ENCODE measurements at regions not wholly inside any gene's neighbourhood (a gene's known extent, or its start where the extent isn't known, plus 50 kb on each side); places are given as distances from the start of the nearest gene placed in this dataset.
A peak's percentile ranks its signal among the peaks of the same experiment; 100 is the strongest.

- peaks cover 15% of the 10 kb centered on the region for H3K36me3 Mint-ChIP-seq (ENCODE audit: insufficient read depth, unreplicated experiment)
- peak overlapping the region; percentile 74 for H3K27ac Mint-ChIP-seq (ENCODE audit: unreplicated experiment)
- ChIA-PET POLR2A (no interaction called here), CTCF (no interaction called here)
- no peaks in the 10 kb centered on the region for H3K27me3 ChIP-seq (replicated peaks; ENCODE audit: control insufficient read depth, insufficient read depth, low read length)
- no peaks in the 10 kb centered on the region for H3K27me3 Mint-ChIP-seq (ENCODE audit: insufficient read depth, unreplicated experiment)
- peaks cover 4% of the 10 kb centered on the region; the same call in 1 of the 2 replicates for H3K9me3 ChIP-seq
- H3K9me3 Mint-ChIP-seq (ENCODE audit: unreplicated experiment) = no peaks in the 10 kb centered on the region
- intact Hi-C loops (cut with micrococcal nuclease; ENCODE audit: unreplicated experiment) = no loop called here
- no TSS peak for BruUV-seq (replicated peaks)
- no peak for DNase-seq
- H3K36me3 ChIP-seq (ENCODE audit: control insufficient read depth, insufficient read depth, low read length) = no peaks in the 10 kb centered on the region
- peaks cover 39% of the 10 kb centered on the region for H3K4me1 Mint-ChIP-seq (ENCODE audit: low read depth, unreplicated experiment)
- TF ChIP-seq CTCF (IDR thresholded peaks at IDR 0.05; ENCODE audit: insufficient read depth in 1 of 2, low read depth in 1 of 2, low read length in 1 of 2, severe bottlenecking in 1 of 2, unreplicated experiment in 1 of 2) = no peak
- H3K4me3 Mint-ChIP-seq (ENCODE audit: unreplicated experiment) = no peak overlapping the region
- H3K4me1 ChIP-seq = peaks cover 39% of the 10 kb centered on the region
- H3K4me3 ChIP-seq (ENCODE audit: low read depth, low read length) = no peak overlapping the region
These were observed 167.8 kb downstream of the AASDH start for GRCh38 chr4:56219447-56219846.

- peak overlapping the region; percentile 74 for H3K27ac Mint-ChIP-seq (ENCODE audit: unreplicated experiment)
- Histone ChIP-seq H3K4me3 (ENCODE audit: low read depth, low read length) (no peak overlapping the region), H3K36me3 (ENCODE audit: control insufficient read depth, insufficient read depth, low read length) (no peaks in the 10 kb centered on the region), H3K4me1 (peaks cover 39% of the 10 kb centered on the region), H3K27me3 (replicated peaks; ENCODE audit: control insufficient read depth, insufficient read depth, low read length) (no peaks in the 10 kb centered on the region), H3K9me3 (peaks cover 4% of the 10 kb centered on the region; the same call in 1 of the 2 replicates)
- no peaks in the 10 kb centered on the region for H3K27me3 Mint-ChIP-seq (ENCODE audit: insufficient read depth, unreplicated experiment)
- H3K4me3 Mint-ChIP-seq (ENCODE audit: unreplicated experiment) = peak overlapping the region; percentile 55
- ChIA-PET POLR2A (no interaction called here), CTCF (no interaction called here)
- intact Hi-C loops (cut with micrococcal nuclease; ENCODE audit: unreplicated experiment) = no loop called here
- H3K4me1 Mint-ChIP-seq (ENCODE audit: low read depth, unreplicated experiment) = peaks cover 39% of the 10 kb centered on the region
- peaks cover 14% of the 10 kb centered on the region for H3K36me3 Mint-ChIP-seq (ENCODE audit: insufficient read depth, unreplicated experiment)
- TF ChIP-seq CTCF (IDR thresholded peaks at IDR 0.05; ENCODE audit: insufficient read depth in 1 of 2, low read depth in 1 of 2, low read length in 1 of 2, severe bottlenecking in 1 of 2, unreplicated experiment in 1 of 2) = no peak
- no peaks in the 10 kb centered on the region for H3K9me3 Mint-ChIP-seq (ENCODE audit: unreplicated experiment)
- no peak for DNase-seq
- no TSS peak for BruUV-seq (replicated peaks)
These were observed 168.9 kb downstream of the AASDH start for GRCh38 chr4:56218230-56218895.

GRCh38 chr4:56217343-56217890 lies 169.9 kb downstream of the AASDH start:
- Mint-ChIP-seq H3K4me3 (ENCODE audit: unreplicated experiment) (peak overlapping the region; percentile 55), H3K9me3 (ENCODE audit: unreplicated experiment) (no peaks in the 10 kb centered on the region), H3K4me1 (ENCODE audit: low read depth, unreplicated experiment) (peaks cover 39% of the 10 kb centered on the region), H3K27me3 (ENCODE audit: insufficient read depth, unreplicated experiment) (no peaks in the 10 kb centered on the region), H3K27ac (ENCODE audit: unreplicated experiment) (peak overlapping the region; percentile 74), H3K36me3 (ENCODE audit: insufficient read depth, unreplicated experiment) (peaks cover 15% of the 10 kb centered on the region)
- no TSS peak for BruUV-seq (replicated peaks)
- Histone ChIP-seq H3K4me3 (ENCODE audit: low read depth, low read length) (no peak overlapping the region), H3K4me1 (peaks cover 39% of the 10 kb centered on the region), H3K36me3 (ENCODE audit: control insufficient read depth, insufficient read depth, low read length) (no peaks in the 10 kb centered on the region), H3K27me3 (replicated peaks; ENCODE audit: control insufficient read depth, insufficient read depth, low read length) (no peaks in the 10 kb centered on the region), H3K9me3 (peaks cover 4% of the 10 kb centered on the region; the same call in 1 of the 2 replicates)
- DNase-seq = peak; percentile 42 to 46
- ChIA-PET CTCF (no interaction called here), POLR2A (no interaction called here)
- TF ChIP-seq CTCF (IDR thresholded peaks at IDR 0.05; ENCODE audit: insufficient read depth in 1 of 2, low read depth in 1 of 2, low read length in 1 of 2, severe bottlenecking in 1 of 2, unreplicated experiment in 1 of 2) = no peak
- intact Hi-C loops (cut with micrococcal nuclease; ENCODE audit: unreplicated experiment) = loop anchor here (1.0 kb wide), 2 partner anchors 18 to 24 kb away; no protein-coding TSS in a partner anchor

Data from Caco-2 (cell line).